ENCODE measurements at regions not wholly inside any gene's neighbourhood (a gene's known extent, or its start where the extent isn't known, plus 50 kb on each side); places are given as distances from the start of the nearest gene placed in this dataset.

GRCh38 chr1:110774398-110774797 lies 98.5 kb upstream of the CD53 start:
- Mint-ChIP-seq H3K27me3 (no peaks in the 10 kb centered on the region), H3K4me3 (no peak overlapping the region), H3K4me1 (no peaks in the 10 kb centered on the region), H3K9me3 (no peaks in the 10 kb centered on the region), H3K27ac (no peak overlapping the region), H3K36me3 (no peaks in the 10 kb centered on the region)
- no peak for DNase-seq

- Mint-ChIP-seq H3K27ac (no peak overlapping the region), H3K4me1 (no peaks in the 10 kb centered on the region), H3K9me3 (no peaks in the 10 kb centered on the region), H3K4me3 (no peak overlapping the region), H3K27me3 (peaks cover under 1% of the 10 kb centered on the region), H3K36me3 (no peaks in the 10 kb centered on the region)
- no peak for DNase-seq
Measured at GRCh38 chr1:110773813-110774212, 99.1 kb upstream of the KCNA3 start.

DNA sequence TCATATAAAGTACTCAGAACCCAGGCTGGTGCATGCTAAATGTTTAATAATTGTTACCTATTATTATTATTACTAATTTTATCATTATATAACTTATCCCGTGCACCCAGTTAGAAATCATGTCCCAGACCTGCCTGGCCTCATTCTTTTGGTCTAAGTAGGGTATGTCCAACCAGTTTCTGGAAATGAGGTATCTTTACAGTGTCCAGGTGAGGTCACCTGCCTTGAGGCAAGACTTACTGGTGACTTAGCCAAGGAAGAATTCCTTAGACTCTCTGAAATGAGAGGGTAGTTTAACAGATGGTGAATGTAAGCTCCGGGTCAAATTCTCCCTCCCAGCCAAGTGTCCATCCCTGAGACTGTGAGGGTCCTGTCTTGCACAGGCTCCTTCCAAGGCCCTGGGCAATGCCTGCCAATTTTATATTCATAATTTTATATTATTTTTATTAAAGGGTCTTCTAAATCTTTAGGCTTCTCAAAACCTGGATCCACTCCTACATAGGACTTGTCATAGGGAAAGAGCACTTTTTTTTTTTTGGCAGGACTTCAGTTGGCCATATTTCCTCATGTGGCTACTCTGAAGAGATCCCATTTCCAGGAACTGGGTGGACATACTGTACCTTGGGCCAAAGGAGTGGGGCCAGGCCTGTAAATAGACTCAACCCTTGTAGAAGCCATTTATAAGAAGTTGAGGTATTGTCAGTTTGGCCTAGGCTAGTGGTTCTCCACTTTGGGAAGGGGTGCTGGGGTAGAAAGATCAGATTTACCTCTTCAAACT lies 96.7 kb upstream of the KCNA3 start:
- H3K9me3 Mint-ChIP-seq = no peaks in the 10 kb centered on the region
- no peaks in the 10 kb centered on the region for H3K4me1 Mint-ChIP-seq
- H3K4me3 Mint-ChIP-seq = no peak overlapping the region
- no peaks in the 10 kb centered on the region for H3K36me3 Mint-ChIP-seq
- H3K27ac Mint-ChIP-seq = no peak overlapping the region
- peaks cover 4% of the 10 kb centered on the region for H3K27me3 Mint-ChIP-seq
- no peak for DNase-seq

DNA sequence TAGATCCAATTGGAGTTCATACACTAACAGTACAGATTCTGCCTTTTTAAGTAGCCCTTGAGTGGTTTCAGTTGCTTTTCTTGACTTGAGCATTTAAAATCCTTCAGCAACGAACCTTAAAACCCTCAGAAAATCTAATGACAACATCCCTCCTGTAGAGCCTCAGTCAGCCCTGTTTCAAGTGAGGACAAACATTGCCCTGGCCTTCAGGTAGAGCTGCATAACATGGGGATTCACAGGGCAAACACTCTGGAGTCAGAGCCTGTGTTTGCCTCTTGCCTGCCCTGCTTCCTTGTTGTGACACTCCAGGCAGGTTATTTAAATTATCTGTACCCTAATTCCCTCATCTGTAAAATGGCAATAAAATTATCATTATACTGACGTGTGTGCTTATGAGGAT lies 96.1 kb upstream of the KCNA3 start:
- no peaks in the 10 kb centered on the region for H3K9me3 Mint-ChIP-seq
- H3K4me3 Mint-ChIP-seq = no peak overlapping the region
- no peaks in the 10 kb centered on the region for H3K4me1 Mint-ChIP-seq
- no peak for DNase-seq
- no peaks in the 10 kb centered on the region for H3K36me3 Mint-ChIP-seq
- H3K27ac Mint-ChIP-seq = no peak overlapping the region
- H3K27me3 Mint-ChIP-seq = peaks cover 4% of the 10 kb centered on the region

GRCh38 chr1:110768605-110769004 lies 93.9 kb upstream of the KCNA3 start:
- Mint-ChIP-seq H3K27me3 (peaks cover 4% of the 10 kb centered on the region), H3K9me3 (no peaks in the 10 kb centered on the region), H3K4me1 (no peaks in the 10 kb centered on the region), H3K36me3 (no peaks in the 10 kb centered on the region), H3K27ac (no peak overlapping the region), H3K4me3 (no peak overlapping the region)
- no peak for DNase-seq

GRCh38 chr1:110766336-110766647 lies 91.6 kb upstream of the KCNA3 start:
- Mint-ChIP-seq H3K9me3 (no peaks in the 10 kb centered on the region), H3K36me3 (no peaks in the 10 kb centered on the region), H3K4me3 (no peak overlapping the region), H3K27ac (no peak overlapping the region), H3K4me1 (no peaks in the 10 kb centered on the region), H3K27me3 (peaks cover 4% of the 10 kb centered on the region)
- DNase-seq = no peak

GRCh38 chr1:110765640-110766335 lies 91.0 kb upstream of the KCNA3 start:
- peak; percentile 30 for DNase-seq
- H3K27ac Mint-ChIP-seq = no peak overlapping the region
- no peaks in the 10 kb centered on the region for H3K9me3 Mint-ChIP-seq
- H3K36me3 Mint-ChIP-seq = no peaks in the 10 kb centered on the region
- no peaks in the 10 kb centered on the region for H3K4me1 Mint-ChIP-seq
- H3K4me3 Mint-ChIP-seq = no peak overlapping the region
- H3K27me3 Mint-ChIP-seq = peaks cover 4% of the 10 kb centered on the region

- no peak overlapping the region for H3K27ac Mint-ChIP-seq
- H3K9me3 Mint-ChIP-seq = no peaks in the 10 kb centered on the region
- DNase-seq = no peak
- H3K4me3 Mint-ChIP-seq = no peak overlapping the region
- H3K27me3 Mint-ChIP-seq = peaks cover 2% of the 10 kb centered on the region
- no peaks in the 10 kb centered on the region for H3K36me3 Mint-ChIP-seq
- H3K4me1 Mint-ChIP-seq = no peaks in the 10 kb centered on the region
Measured at GRCh38 chr1:110763149-110763548, 88.4 kb upstream of the KCNA3 start.

GRCh38 chr1:110760321-110760720 lies 85.6 kb upstream of the KCNA3 start:
- no peaks in the 10 kb centered on the region for H3K36me3 Mint-ChIP-seq
- H3K4me3 Mint-ChIP-seq = no peak overlapping the region
- H3K4me1 Mint-ChIP-seq = no peaks in the 10 kb centered on the region
- peaks cover 15% of the 10 kb centered on the region for H3K27me3 Mint-ChIP-seq
- no peak for DNase-seq
- H3K9me3 Mint-ChIP-seq = no peaks in the 10 kb centered on the region
- H3K27ac Mint-ChIP-seq = no peak overlapping the region

GRCh38 chr1:110756506-110756905 lies 81.8 kb upstream of the KCNA3 start:
- Mint-ChIP-seq H3K27me3 (peaks cover 18% of the 10 kb centered on the region), H3K4me3 (no peak overlapping the region), H3K36me3 (no peaks in the 10 kb centered on the region), H3K27ac (no peak overlapping the region), H3K9me3 (no peaks in the 10 kb centered on the region), H3K4me1 (no peaks in the 10 kb centered on the region)
- no peak for DNase-seq

DNA sequence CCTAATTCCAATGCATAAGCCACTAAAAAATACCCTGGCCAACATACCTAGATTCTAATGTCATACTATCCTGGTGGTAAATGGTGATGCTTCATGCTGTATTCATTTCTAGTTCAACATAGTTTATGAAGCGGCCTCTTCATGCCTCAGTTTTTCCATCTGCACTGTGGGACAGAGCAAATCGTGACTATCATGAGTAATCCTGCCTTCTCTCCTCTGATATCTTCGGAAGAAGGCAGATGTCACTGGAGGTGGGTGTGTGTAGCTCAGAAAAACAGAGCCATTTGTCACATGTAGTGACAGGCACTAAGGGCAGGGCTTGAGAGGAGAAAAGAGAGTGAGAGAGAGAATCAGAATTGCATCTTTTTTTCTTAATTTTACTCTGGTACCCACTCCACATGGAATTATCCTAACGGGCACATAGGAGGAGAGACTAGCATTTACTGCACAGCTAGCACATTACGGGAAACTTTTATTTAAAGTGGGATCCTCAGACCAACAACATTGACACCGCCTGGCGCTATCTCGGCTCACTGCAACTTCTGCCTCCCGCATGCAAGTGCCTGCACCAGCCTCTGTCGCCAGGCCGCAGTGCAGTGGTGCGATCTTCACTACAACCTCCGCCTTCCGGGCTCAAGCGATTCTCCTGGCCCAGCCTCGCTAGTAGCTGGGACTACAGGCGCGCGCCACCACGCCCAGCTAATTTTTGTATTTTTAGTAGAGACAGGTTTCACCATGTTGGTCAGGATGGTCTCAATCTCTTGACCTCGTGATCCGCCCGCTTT lies 78.4 kb upstream of the KCNA3 start:
- no peak for DNase-seq
- Mint-ChIP-seq H3K4me3 (no peak overlapping the region), H3K27me3 (peaks cover 22% of the 10 kb centered on the region), H3K4me1 (no peaks in the 10 kb centered on the region), H3K36me3 (no peaks in the 10 kb centered on the region), H3K9me3 (no peaks in the 10 kb centered on the region), H3K27ac (peak overlapping the region; percentile 40)

DNA sequence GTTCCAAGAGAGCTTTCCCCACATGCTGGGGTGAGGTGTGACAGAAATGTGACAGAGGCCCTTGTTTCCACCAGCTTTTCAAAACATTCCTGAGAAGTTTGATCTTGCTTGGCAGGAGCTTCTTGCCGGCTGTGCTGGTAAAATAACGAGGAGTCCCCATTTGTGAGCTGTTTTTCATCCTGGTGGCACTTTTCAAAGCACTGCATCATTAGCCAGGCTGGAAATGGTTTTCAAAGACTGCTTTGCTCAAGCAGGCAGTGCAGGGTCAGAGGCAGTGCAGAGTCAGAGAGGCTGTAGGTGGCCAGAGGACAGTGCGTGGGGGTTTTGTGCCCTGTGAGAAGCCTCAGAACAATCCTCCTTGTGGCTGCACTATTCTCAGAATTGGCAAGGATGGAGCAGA lies 75.8 kb upstream of the KCNA3 start:
- H3K27me3 Mint-ChIP-seq = peaks cover 10% of the 10 kb centered on the region
- H3K4me1 Mint-ChIP-seq = no peaks in the 10 kb centered on the region
- no peak for DNase-seq
- H3K27ac Mint-ChIP-seq = no peak overlapping the region
- no peaks in the 10 kb centered on the region for H3K36me3 Mint-ChIP-seq
- H3K9me3 Mint-ChIP-seq = no peaks in the 10 kb centered on the region
- no peak overlapping the region for H3K4me3 Mint-ChIP-seq

- no peak overlapping the region for H3K27ac Mint-ChIP-seq
- H3K9me3 Mint-ChIP-seq = no peaks in the 10 kb centered on the region
- peaks cover 13% of the 10 kb centered on the region for H3K27me3 Mint-ChIP-seq
- H3K4me1 Mint-ChIP-seq = no peaks in the 10 kb centered on the region
- H3K4me3 Mint-ChIP-seq = no peak overlapping the region
- DNase-seq = no peak
- no peaks in the 10 kb centered on the region for H3K36me3 Mint-ChIP-seq
Measured at GRCh38 chr1:110749960-110750359, 75.2 kb upstream of the KCNA3 start.

- Mint-ChIP-seq H3K36me3 (no peaks in the 10 kb centered on the region), H3K27me3 (peaks cover 17% of the 10 kb centered on the region), H3K4me3 (no peak overlapping the region), H3K27ac (no peak overlapping the region), H3K9me3 (no peaks in the 10 kb centered on the region), H3K4me1 (no peaks in the 10 kb centered on the region)
- peak; percentile 30 for DNase-seq
Measured at GRCh38 chr1:110746644-110747259, 72.0 kb upstream of the KCNA3 start.

DNA sequence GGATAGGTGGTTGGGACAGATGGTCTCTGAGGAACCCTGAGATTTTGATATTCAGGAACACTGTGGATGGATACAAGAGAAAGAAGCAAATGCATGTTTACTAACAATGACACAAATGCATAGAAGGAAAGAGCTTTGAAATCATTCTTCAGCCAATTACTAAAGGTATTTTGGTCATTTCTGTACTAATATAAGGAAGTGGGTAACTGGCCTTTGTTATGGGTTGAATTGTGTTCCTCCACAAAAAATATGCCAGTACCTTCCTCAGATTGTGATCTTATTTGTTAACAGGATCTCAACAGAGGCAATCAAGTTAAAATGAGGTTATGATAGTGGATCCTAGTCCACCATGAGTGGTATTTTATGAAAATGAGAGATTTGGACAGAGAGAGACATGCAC lies 68.7 kb upstream of the KCNA3 start:
- no peak overlapping the region for H3K27ac Mint-ChIP-seq
- DNase-seq = no peak
- H3K4me3 Mint-ChIP-seq = no peak overlapping the region
- H3K27me3 Mint-ChIP-seq = peaks cover 10% of the 10 kb centered on the region
- no peaks in the 10 kb centered on the region for H3K36me3 Mint-ChIP-seq
- no peaks in the 10 kb centered on the region for H3K9me3 Mint-ChIP-seq
- no peaks in the 10 kb centered on the region for H3K4me1 Mint-ChIP-seq

Measured in activated naive CD8-positive, alpha-beta T cell treated with anti-CD3 and anti-CD28 coated beads for 36 hours (primary cell).